HCT116 (cell line): ENCODE measurements at regions not wholly inside any gene's neighbourhood (a gene's known extent, or its start where the extent isn't known, plus 50 kb on each side); places are given as distances from the start of the nearest gene placed in this dataset.

Source experiments
- CEBPB ChIP-seq: IDR thresholded peaks from 2 replicates; pipeline ENCODE4 v1.6.1; 2012; ENCODE audit warnings: low read depth
- EZH2 ChIP-seq: fragments of 200-600 bp; sonication (generic); IDR thresholded peaks from 2 replicates; pipeline ENCODE4 v1.6.1; 2017; ENCODE audit warnings: antibody characterized with exemption, mixed run types
- POLR2A ChIP-seq: IDR thresholded peaks from 2 replicates; pipeline ENCODE4 v1.7.0; 2011; ENCODE audit warnings: borderline replicate concordance; ENCODE audit not compliant: insufficient read depth, insufficient read length; ENCODE audit errors: extremely low read depth
- POLR2AphosphoS5 ChIP-seq: IDR thresholded peaks from 2 replicates; pipeline ENCODE4 v1.6.1; 2011; ENCODE audit warnings: mild to moderate bottlenecking, low read depth, low read length, moderate library complexity
- SIN3A ChIP-seq: IDR thresholded peaks from 2 replicates; pipeline ENCODE4 v1.6.1; 2012; ENCODE audit warnings: low read depth
- TCF7L2 ChIP-seq: IDR thresholded peaks from 2 replicates; pipeline ENCODE4 v1.7.0; 2011; ENCODE audit warnings: borderline replicate concordance, inconsistent platforms; ENCODE audit not compliant: insufficient read depth, insufficient read length; ENCODE audit errors: extremely low read depth
- ZFX ChIP-seq: fragments of 450-650 bp; IDR thresholded peaks from 2 replicates; pipeline ENCODE4 v1.6.1; 2017
- TF ChIP-seq, protein P1 (sequence below), 3 experiments: fragments of 200-600 bp in 1 of 3; sonication (generic) in 1 of 3; IDR thresholded peaks in 2 of 3; conservative IDR thresholded peaks in 1 of 3; 2 replicates each; pipeline ENCODE4 v1.5.1; 2012 to 2017; ENCODE audit warnings: low read depth in 2 of 3, low read length in 2 of 3, antibody characterized with exemption in 1 of 3, borderline replicate concordance in 1 of 3, control low read depth in 1 of 3, mild to moderate bottlenecking in 1 of 3, mixed read lengths in 1 of 3, mixed run types in 1 of 3, moderate library complexity in 1 of 3; ENCODE audit not compliant: insufficient read depth in 1 of 3
- TF ChIP-seq, protein P2 (sequence below): IDR thresholded peaks from 2 replicates; pipeline ENCODE4 v1.6.1; 2012
- TF ChIP-seq, protein P3 (sequence below): IDR thresholded peaks from 2 replicates; pipeline ENCODE4 v1.6.1; 2011; ENCODE audit warnings: mild to moderate bottlenecking, low read length, moderate library complexity; ENCODE audit not compliant: insufficient replicate concordance; ENCODE audit errors: extremely low read depth

DNA sequence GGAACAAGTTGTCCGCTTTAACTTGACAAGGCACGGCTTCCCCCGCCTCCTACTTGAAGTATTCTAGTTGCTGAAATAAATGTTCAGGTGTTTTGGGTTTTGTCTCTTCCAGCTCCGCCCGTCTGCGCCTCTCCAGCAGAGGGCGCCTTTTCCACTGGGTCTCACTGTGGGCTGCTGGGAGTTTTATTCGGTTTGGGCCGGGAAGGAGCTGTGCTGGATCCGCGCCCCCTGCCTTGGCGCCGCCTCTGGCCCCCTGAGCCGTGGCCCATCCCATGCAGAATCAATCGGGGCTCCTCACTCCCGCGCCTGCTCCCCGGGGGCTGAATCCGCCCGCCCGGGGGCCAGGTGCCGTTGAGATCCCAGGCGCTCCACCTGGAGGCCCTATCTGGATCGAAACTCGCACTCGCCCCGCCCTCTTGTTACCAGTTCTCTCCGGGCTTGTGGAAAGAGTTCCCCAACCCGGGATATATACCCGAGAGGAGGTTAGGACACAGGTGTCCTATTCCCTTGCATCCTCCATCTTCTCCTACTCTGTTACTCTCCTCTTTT, 51.0 kb upstream of the TCF21 start:
- TF ChIP-seq, protein P1, sequence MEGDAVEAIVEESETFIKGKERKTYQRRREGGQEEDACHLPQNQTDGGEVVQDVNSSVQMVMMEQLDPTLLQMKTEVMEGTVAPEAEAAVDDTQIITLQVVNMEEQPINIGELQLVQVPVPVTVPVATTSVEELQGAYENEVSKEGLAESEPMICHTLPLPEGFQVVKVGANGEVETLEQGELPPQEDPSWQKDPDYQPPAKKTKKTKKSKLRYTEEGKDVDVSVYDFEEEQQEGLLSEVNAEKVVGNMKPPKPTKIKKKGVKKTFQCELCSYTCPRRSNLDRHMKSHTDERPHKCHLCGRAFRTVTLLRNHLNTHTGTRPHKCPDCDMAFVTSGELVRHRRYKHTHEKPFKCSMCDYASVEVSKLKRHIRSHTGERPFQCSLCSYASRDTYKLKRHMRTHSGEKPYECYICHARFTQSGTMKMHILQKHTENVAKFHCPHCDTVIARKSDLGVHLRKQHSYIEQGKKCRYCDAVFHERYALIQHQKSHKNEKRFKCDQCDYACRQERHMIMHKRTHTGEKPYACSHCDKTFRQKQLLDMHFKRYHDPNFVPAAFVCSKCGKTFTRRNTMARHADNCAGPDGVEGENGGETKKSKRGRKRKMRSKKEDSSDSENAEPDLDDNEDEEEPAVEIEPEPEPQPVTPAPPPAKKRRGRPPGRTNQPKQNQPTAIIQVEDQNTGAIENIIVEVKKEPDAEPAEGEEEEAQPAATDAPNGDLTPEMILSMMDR (IDR thresholded peaks at IDR 0.05 in 2 of 3, conservative IDR thresholded peaks at IDR 0.05 in 1 of 3; ENCODE audit: borderline replicate concordance in 1 of 3, insufficient read depth in 1 of 3, low read depth in 2 of 3, low read length in 2 of 3): peak; percentile 95 to 97 (median 97)
- TF ChIP-seq POLR2A (no peak), POLR2AphosphoS5 (no peak), SIN3A (no peak), ZFX (no peak; the same call in 1 of the 2 replicates), CEBPB (no peak), EZH2 (no peak), TCF7L2 (no peak)
- TF ChIP-seq, protein P2, sequence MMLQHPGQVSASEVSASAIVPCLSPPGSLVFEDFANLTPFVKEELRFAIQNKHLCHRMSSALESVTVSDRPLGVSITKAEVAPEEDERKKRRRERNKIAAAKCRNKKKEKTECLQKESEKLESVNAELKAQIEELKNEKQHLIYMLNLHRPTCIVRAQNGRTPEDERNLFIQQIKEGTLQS: no peak
- TF ChIP-seq, protein P3, sequence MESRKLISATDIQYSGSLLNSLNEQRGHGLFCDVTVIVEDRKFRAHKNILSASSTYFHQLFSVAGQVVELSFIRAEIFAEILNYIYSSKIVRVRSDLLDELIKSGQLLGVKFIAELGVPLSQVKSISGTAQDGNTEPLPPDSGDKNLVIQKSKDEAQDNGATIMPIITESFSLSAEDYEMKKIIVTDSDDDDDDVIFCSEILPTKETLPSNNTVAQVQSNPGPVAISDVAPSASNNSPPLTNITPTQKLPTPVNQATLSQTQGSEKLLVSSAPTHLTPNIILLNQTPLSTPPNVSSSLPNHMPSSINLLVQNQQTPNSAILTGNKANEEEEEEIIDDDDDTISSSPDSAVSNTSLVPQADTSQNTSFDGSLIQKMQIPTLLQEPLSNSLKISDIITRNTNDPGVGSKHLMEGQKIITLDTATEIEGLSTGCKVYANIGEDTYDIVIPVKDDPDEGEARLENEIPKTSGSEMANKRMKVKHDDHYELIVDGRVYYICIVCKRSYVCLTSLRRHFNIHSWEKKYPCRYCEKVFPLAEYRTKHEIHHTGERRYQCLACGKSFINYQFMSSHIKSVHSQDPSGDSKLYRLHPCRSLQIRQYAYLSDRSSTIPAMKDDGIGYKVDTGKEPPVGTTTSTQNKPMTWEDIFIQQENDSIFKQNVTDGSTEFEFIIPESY: no peak
